ENCODE measurements at regions not wholly inside any gene's neighbourhood (a gene's known extent, or its start where the extent isn't known, plus 50 kb on each side); places are given as distances from the start of the nearest gene placed in this dataset.

DNA sequence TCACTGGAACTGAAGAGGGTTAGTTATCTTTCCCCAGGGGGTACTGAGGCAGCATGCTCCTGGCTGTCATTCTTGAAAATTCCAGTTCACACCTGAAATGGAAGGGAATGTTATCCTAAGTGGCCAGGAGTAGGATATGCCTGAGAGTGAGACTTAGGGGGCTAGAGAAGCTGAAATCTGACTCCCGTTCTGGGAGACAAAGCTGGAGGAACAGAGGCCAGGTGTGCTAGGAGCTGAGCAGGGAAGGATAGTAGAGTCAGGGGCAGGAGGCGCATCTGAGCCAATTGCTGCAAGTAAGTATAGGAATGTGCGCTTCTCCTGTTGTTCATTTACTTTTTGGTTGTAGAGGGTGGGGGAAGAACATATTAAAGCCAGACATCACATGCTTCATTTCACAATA lies 58.1 kb upstream of the KIAA1217 start:
- H3K27ac Mint-ChIP-seq (ENCODE audit: unreplicated experiment) = no peak overlapping the region
- TF ChIP-seq, protein P1, sequence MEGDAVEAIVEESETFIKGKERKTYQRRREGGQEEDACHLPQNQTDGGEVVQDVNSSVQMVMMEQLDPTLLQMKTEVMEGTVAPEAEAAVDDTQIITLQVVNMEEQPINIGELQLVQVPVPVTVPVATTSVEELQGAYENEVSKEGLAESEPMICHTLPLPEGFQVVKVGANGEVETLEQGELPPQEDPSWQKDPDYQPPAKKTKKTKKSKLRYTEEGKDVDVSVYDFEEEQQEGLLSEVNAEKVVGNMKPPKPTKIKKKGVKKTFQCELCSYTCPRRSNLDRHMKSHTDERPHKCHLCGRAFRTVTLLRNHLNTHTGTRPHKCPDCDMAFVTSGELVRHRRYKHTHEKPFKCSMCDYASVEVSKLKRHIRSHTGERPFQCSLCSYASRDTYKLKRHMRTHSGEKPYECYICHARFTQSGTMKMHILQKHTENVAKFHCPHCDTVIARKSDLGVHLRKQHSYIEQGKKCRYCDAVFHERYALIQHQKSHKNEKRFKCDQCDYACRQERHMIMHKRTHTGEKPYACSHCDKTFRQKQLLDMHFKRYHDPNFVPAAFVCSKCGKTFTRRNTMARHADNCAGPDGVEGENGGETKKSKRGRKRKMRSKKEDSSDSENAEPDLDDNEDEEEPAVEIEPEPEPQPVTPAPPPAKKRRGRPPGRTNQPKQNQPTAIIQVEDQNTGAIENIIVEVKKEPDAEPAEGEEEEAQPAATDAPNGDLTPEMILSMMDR (IDR thresholded peaks at IDR 0.05) = no peak
- no peaks in the 10 kb centered on the region for H3K36me3 Mint-ChIP-seq (ENCODE audit: unreplicated experiment)
- H3K27me3 Mint-ChIP-seq (ENCODE audit: unreplicated experiment) = no peaks in the 10 kb centered on the region
- no peaks in the 10 kb centered on the region for H3K4me1 Mint-ChIP-seq (ENCODE audit: unreplicated experiment)
- no peak for DNase-seq (ENCODE audit: extremely low spot score, unreplicated experiment)
- H3K9me3 Mint-ChIP-seq (ENCODE audit: unreplicated experiment) = peaks cover 6% of the 10 kb centered on the region
- no peak overlapping the region for H3K4me3 Mint-ChIP-seq (ENCODE audit: unreplicated experiment)

DNA sequence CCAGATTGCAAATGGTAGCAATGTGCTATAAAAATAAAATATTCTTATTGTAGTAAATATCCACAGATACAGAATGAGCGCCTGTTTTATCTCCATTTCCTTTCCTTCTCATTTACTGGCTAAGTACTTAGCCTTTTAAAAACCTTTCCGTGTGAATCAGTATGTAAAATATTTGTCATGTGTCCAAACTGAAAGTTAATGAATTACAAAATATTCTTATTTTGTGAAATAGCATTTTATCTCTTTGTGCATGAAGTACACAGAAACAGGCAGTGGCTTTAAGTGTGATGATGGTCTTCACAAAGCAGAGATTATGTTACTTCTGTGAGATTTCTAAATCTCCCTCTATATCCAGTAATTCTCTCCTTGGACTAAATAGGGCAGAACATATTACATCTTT lies 56.7 kb upstream of the KIAA1217 start:
- Mint-ChIP-seq H3K36me3 (ENCODE audit: unreplicated experiment) (no peaks in the 10 kb centered on the region), H3K27ac (ENCODE audit: unreplicated experiment) (no peak overlapping the region), H3K9me3 (ENCODE audit: unreplicated experiment) (peaks cover 18% of the 10 kb centered on the region), H3K4me3 (ENCODE audit: unreplicated experiment) (no peak overlapping the region), H3K27me3 (ENCODE audit: unreplicated experiment) (no peaks in the 10 kb centered on the region), H3K4me1 (ENCODE audit: unreplicated experiment) (no peaks in the 10 kb centered on the region)
- DNase-seq (ENCODE audit: extremely low spot score, unreplicated experiment) = no peak
- TF ChIP-seq, protein P1 (IDR thresholded peaks at IDR 0.05) = no peak

DNA sequence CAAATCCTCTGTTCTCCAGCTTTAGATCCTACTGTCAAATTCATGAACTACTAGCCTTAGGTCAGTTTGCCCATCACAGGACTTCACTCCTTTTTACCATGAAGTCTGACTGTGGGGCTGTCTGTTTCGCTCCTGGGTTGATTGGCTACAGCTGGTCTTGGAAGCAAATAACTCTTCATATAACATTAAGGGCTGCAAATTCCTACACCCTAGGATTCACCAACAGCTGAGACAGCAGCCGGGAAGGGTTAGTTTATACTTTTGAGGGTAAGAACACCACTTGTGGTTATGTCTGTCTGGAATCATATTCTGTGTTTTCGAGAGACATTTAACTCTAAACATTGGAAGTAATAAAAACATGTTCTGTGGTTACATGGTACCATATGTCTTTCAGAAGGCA lies 55.9 kb upstream of the KIAA1217 start:
- TF ChIP-seq, protein P1 (IDR thresholded peaks at IDR 0.05) = no peak
- H3K4me3 Mint-ChIP-seq (ENCODE audit: unreplicated experiment) = no peak overlapping the region
- no peak overlapping the region for H3K27ac Mint-ChIP-seq (ENCODE audit: unreplicated experiment)
- H3K36me3 Mint-ChIP-seq (ENCODE audit: unreplicated experiment) = no peaks in the 10 kb centered on the region
- no peaks in the 10 kb centered on the region for H3K27me3 Mint-ChIP-seq (ENCODE audit: unreplicated experiment)
- H3K9me3 Mint-ChIP-seq (ENCODE audit: unreplicated experiment) = peaks cover 21% of the 10 kb centered on the region
- no peaks in the 10 kb centered on the region for H3K4me1 Mint-ChIP-seq (ENCODE audit: unreplicated experiment)
- no peak for DNase-seq (ENCODE audit: extremely low spot score, unreplicated experiment)

DNA sequence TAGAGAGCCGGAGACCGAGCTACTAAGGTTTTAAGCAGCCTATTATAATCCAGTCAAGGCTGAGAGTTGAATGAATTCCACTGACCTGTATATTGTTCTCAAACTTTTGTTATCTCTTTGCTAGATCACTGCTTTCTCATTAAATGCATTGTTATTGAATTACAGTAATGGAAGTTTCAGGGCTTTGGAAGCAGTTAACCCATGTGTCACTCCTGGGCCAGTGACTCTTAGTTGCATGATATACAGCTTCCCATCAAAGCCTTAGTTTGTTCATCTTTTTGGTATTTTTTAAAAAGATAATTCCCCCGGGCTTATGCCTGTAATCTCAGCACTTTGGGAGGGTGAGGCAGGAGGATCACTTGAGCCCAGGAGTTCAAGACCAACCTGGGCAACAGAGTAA lies 55.4 kb upstream of the KIAA1217 start:
- Mint-ChIP-seq H3K4me3 (ENCODE audit: unreplicated experiment) (no peak overlapping the region), H3K27ac (ENCODE audit: unreplicated experiment) (no peak overlapping the region), H3K27me3 (ENCODE audit: unreplicated experiment) (no peaks in the 10 kb centered on the region), H3K36me3 (ENCODE audit: unreplicated experiment) (no peaks in the 10 kb centered on the region), H3K4me1 (ENCODE audit: unreplicated experiment) (no peaks in the 10 kb centered on the region), H3K9me3 (ENCODE audit: unreplicated experiment) (peaks cover 25% of the 10 kb centered on the region)
- DNase-seq (ENCODE audit: extremely low spot score, unreplicated experiment) = no peak
- TF ChIP-seq, protein P1 (IDR thresholded peaks at IDR 0.05) = no peak

DNA sequence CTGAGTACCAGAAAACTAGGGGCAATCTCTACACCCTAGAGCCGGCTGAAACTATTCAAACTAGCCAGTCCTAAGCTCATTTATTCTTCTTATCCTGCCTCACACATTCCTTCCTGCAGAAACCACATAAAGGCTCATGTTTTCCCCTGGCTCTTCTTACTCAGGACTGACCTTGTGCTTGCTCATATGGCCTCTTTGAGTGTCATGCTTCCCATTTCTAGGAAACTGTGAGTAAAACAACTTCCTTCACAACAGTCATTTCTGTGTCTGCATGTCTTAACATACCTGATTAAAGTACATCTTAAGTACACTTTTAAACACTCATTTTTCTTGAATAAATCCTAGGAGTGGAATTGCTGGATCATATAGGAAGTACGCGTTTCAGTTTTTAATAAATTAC lies 52.3 kb upstream of the KIAA1217 start:
- Mint-ChIP-seq H3K4me3 (ENCODE audit: unreplicated experiment) (no peak overlapping the region), H3K27ac (ENCODE audit: unreplicated experiment) (no peak overlapping the region), H3K27me3 (ENCODE audit: unreplicated experiment) (no peaks in the 10 kb centered on the region), H3K4me1 (ENCODE audit: unreplicated experiment) (no peaks in the 10 kb centered on the region), H3K36me3 (ENCODE audit: unreplicated experiment) (no peaks in the 10 kb centered on the region), H3K9me3 (ENCODE audit: unreplicated experiment) (peaks cover 25% of the 10 kb centered on the region)
- TF ChIP-seq, protein P1 (IDR thresholded peaks at IDR 0.05) = no peak
- DNase-seq (ENCODE audit: extremely low spot score, unreplicated experiment) = no peak

All from osteocyte (in vitro differentiated cells).